Body of pancreas (tissue), 4 donors: ENCODE measurements at regions not wholly inside any gene's neighbourhood (a gene's known extent, or its start where the extent isn't known, plus 50 kb on each side); places are given as distances from the start of the nearest gene placed in this dataset.

Experiments used
- CTCF ChIP-seq, 7 experiments: fragments of 450-650 bp in 4 of 7; fragments of 200-600 bp in 3 of 7; sonication (generic) in 3 of 7; IDR thresholded peaks; one replicate each; pipeline ENCODE4 v1.5.1; 2016 to 2019; ENCODE audit warnings: antibody characterized with exemption in 7 of 7
- POLR2A ChIP-seq, 3 donors: fragments of 450-650 bp; IDR thresholded peaks; one replicate each; pipeline ENCODE4 v1.6.1; 2016; ENCODE audit warnings: antibody characterized with exemption in 3 of 3, mild to moderate bottlenecking in 2 of 3

GRCh38 chr16:64321066-64321465 is 800.8 kb downstream of the CDH11 start:
- TF ChIP-seq CTCF (IDR thresholded peaks at IDR 0.05) (no peak), POLR2A (IDR thresholded peaks at IDR 0.05) (no peak)
